ENCODE measurements at regions not wholly inside any gene's neighbourhood (a gene's known extent, or its start where the extent isn't known, plus 50 kb on each side); places are given as distances from the start of the nearest gene placed in this dataset.
A peak's percentile ranks its signal among the peaks of the same experiment; 100 is the strongest.

DNA sequence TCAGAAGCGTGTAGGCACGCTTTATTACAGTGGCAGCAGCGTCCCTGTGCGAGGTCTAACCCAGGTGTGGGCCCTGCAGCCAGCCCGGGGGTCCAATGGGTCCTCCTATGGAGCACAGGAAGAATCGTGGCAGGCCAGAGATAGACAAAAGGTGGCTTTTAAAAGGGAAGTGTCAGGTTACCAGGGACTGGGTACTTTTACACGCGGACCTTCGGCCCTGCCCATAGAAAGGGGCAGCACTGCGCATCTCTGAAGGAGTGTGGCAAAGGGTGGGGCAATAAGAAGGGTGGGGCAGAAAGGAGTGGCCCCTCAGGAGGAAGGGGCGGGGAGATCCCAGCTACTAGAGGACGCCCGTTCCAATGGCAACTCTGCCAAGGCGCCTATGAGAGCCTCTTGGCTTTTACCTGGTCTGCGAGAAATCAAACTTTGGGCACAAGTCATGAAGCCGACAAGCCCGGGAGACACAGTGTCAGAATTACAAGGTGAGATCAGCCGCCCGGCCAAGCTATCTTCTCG, 1419.8 kb downstream of the UQCRFS1 start:
- peak; percentile 55 for DNase-seq (ENCODE audit: low read depth)
- H3K4me3 ChIP-seq (ENCODE audit: low read depth, low read length): peak overlapping the region; percentile 68
- TF ChIP-seq, protein P1, sequence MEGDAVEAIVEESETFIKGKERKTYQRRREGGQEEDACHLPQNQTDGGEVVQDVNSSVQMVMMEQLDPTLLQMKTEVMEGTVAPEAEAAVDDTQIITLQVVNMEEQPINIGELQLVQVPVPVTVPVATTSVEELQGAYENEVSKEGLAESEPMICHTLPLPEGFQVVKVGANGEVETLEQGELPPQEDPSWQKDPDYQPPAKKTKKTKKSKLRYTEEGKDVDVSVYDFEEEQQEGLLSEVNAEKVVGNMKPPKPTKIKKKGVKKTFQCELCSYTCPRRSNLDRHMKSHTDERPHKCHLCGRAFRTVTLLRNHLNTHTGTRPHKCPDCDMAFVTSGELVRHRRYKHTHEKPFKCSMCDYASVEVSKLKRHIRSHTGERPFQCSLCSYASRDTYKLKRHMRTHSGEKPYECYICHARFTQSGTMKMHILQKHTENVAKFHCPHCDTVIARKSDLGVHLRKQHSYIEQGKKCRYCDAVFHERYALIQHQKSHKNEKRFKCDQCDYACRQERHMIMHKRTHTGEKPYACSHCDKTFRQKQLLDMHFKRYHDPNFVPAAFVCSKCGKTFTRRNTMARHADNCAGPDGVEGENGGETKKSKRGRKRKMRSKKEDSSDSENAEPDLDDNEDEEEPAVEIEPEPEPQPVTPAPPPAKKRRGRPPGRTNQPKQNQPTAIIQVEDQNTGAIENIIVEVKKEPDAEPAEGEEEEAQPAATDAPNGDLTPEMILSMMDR (IDR thresholded peaks at IDR 0.05; ENCODE audit: low read depth, low read length, missing control alignments): no peak

DNA sequence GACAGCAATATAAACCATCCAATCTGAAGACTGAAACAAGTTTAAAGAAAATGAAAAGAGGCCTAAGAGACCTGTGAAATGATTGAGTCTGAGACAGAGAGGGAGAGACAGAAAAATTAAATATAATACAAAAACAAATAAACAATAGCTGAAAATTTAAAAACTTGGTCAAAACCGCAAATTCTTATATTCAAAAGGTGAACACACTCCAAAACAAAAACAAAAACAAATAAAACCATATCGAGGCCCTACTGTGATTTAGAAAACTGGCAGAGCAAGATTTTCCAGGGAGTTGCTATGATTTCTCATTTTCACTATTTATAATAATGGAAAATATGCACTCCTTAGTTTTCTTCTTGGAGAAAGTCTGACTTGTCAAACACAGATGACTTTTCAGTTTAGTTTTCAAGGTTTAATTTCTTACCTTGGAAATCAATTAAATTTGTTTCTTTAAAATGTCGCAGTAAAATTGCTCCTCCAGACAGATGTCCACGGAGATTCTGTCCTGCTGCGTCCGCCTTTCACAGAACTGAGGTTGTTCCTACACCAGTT, 1420.3 kb downstream of the UQCRFS1 start:
- TF ChIP-seq, protein P1 (IDR thresholded peaks at IDR 0.05; ENCODE audit: low read depth, low read length, missing control alignments): no peak
- H3K4me3 ChIP-seq (ENCODE audit: low read depth, low read length): peak overlapping the region; percentile 68
- no peak for DNase-seq (ENCODE audit: low read depth)

DNA sequence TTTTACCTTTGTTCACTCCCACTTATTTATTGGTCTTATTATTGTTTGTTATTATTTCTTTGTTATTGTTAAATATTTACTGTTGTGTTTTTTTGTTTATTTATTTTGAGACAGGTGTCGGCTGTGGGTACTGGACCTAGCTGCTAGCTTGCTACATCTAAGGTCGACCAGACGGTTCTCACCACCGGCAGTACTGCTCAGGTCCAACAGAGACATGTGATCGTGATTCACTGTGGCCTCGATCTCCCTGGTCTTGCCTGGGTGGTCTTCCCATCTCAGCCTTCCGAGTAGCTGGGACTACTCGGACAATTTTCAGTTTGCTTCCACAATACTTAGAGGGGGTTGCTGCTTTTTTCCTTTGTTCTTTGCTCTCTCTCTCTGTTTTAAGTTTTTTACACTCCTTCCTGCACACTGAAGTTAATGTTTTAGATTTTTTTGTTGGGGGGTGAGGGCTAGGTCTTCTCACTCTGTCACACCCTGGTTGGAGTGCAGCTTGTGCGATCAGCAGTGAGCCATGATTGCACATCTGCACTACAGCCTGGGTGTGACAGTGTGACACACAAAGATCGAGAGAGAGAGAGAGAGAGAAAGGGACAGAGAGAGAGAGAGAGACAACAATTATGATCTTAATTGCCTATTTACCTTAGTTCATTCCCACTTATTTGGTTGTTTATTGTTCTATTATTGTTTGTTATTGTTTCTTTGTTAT, 1432.4 kb downstream of the UQCRFS1 start:
- no peak for DNase-seq (ENCODE audit: low read depth)
- TF ChIP-seq, protein P1 (IDR thresholded peaks at IDR 0.05; ENCODE audit: low read depth, low read length, missing control alignments): no peak
- no peak overlapping the region for H3K4me3 ChIP-seq (ENCODE audit: low read depth, low read length)

DNA sequence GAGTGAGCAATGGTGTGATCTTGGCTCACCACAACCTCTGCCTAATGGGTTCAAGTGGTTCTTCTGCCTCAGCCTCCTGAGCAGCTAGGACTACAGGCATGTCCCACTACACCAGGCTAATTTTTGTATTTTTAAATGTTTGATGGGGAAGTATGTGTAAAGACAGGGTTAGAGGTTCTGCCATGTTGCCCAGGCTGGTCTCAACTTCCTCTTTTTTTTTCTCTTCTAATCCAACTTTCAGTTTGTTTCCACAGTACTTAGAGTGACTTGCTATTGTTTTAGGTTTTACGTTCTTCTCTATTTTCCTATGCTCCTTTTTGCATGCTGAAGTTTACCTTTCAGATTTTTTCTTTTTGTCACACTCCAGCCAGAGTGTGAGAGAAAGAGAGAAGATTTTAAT, 1433.0 kb downstream of the UQCRFS1 start:
- TF ChIP-seq, protein P1 (IDR thresholded peaks at IDR 0.05; ENCODE audit: low read depth, low read length, missing control alignments): no peak
- DNase-seq (ENCODE audit: low read depth): no peak
- no peak overlapping the region for H3K4me3 ChIP-seq (ENCODE audit: low read depth, low read length)

DNA sequence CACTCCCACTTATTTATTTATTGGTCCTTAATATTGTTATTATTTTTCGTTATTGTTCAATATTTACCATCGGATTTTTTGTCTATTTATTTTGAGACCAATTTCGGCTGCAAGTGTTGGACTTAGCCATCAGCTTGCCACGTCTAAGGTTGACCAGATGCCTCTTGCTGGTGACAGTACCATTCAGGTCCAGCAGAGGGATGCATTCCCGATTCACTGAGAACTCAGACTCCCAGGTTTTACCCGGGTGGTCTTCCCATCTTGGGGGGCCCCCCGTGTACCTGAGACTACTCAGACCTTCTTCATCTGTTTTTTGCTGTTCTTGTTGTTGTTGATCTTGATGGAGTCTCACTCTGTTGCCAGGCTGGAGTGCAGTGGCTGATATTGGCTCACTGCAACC, 1435.2 kb downstream of the UQCRFS1 start:
- DNase-seq (ENCODE audit: low read depth): no peak
- H3K4me3 ChIP-seq (ENCODE audit: low read depth, low read length): no peak overlapping the region
- TF ChIP-seq, protein P1 (IDR thresholded peaks at IDR 0.05; ENCODE audit: low read depth, low read length, missing control alignments): peak; percentile 42

DNA sequence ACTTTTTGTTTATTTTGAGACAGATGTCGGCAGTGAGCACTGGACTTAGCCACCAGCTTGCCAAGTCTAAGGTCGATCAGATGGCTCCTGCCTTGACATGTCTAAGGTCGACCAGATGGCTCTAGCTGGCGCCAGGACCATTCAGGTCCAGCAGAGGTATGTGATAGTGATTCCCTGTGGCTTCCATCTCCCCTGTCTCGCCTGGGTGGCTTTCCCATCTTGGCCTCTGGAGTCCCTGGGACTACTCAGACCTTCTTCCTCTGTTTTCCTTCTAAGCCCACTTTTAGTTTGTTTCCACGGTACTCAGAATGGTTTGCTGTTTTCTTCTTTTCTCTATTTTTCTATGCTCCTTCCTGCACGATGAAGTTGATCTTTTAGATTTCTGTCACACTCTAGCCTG, 1435.7 kb downstream of the UQCRFS1 start:
- TF ChIP-seq, protein P1 (IDR thresholded peaks at IDR 0.05; ENCODE audit: low read depth, low read length, missing control alignments): no peak
- no peak for DNase-seq (ENCODE audit: low read depth)
- H3K4me3 ChIP-seq (ENCODE audit: low read depth, low read length): no peak overlapping the region
